ENCODE measurements at regions not wholly inside any gene's neighbourhood (a gene's known extent, or its start where the extent isn't known, plus 50 kb on each side); places are given as distances from the start of the nearest gene placed in this dataset.

GRCh38 chr2:216286616-216287231 lies 85.6 kb downstream of the MARCHF4 start:
- DNase-seq (ENCODE audit: low spot score), result no peak

GRCh38 chr2:216285701-216286100 lies 86.6 kb downstream of the MARCHF4 start:
- no peak for DNase-seq (ENCODE audit: low spot score)

- no peak for DNase-seq (ENCODE audit: low spot score)
These were observed 87.6 kb downstream of the MARCHF4 start for GRCh38 chr2:216284708-216285107.

GRCh38 chr2:216283038-216283900 lies 89.0 kb downstream of the MARCHF4 start:
- DNase-seq (ENCODE audit: low spot score), result peak; percentile 49

- DNase-seq (ENCODE audit: low spot score), result no peak
These were observed 90.4 kb downstream of the MARCHF4 start for GRCh38 chr2:216281876-216282275.

GRCh38 chr2:216281316-216281715 lies 91.0 kb downstream of the MARCHF4 start:
- no peak for DNase-seq (ENCODE audit: low spot score)

- no peak for DNase-seq (ENCODE audit: low spot score)
These were observed 92.8 kb downstream of the MARCHF4 start for GRCh38 chr2:216279459-216279858.

GRCh38 chr2:216279031-216279430 lies 93.3 kb downstream of the MARCHF4 start:
- no peak for DNase-seq (ENCODE audit: low spot score)

GRCh38 chr2:216275890-216276289 lies 96.4 kb downstream of the MARCHF4 start:
- no peak for DNase-seq (ENCODE audit: low spot score)

GRCh38 chr2:216274194-216274840 lies 98.0 kb downstream of the MARCHF4 start:
- no peak for DNase-seq (ENCODE audit: low spot score)

GRCh38 chr2:216261042-216261537 lies 111.2 kb downstream of the MARCHF4 start:
- DNase-seq (ENCODE audit: low spot score), result no peak

- DNase-seq (ENCODE audit: low spot score), result no peak
These were observed 111.7 kb downstream of the MARCHF4 start for GRCh38 chr2:216260629-216261028.

GRCh38 chr2:216259081-216259480 lies 113.2 kb downstream of the MARCHF4 start:
- no peak for DNase-seq (ENCODE audit: low spot score)

- DNase-seq (ENCODE audit: low spot score), result no peak
These were observed 115.2 kb downstream of the MARCHF4 start for GRCh38 chr2:216257089-216257488.

All from germinal center (tissue), 1 donor.